Cardiac muscle cell (in vitro differentiated cells and primary cell): ENCODE measurements at regions not wholly inside any gene's neighbourhood (a gene's known extent, or its start where the extent isn't known, plus 50 kb on each side); places are given as distances from the start of the nearest gene placed in this dataset.
"Not testable (repeated sequence)": the region's sequence is repeated elsewhere in the genome, so short reads cannot be mapped to it uniquely, and the experiment has no call there.

Experiments
- DNase-seq, 2 donors: peaks; one replicate each; pipeline versions ENCODE4 v3.0.0 to v3.0.0-alpha.2; 2010 to 2017; ENCODE audit warnings: low read depth in 1 of 2, low spot score in 1 of 2
- H3K27ac ChIP-seq: fragments of 200-600 bp; sonication (generic); 2 replicates; pipeline ENCODE4 v1.5.1; 2016
- H3K27me3 ChIP-seq: fragments of 200-600 bp; sonication (generic); 2 replicates; pipeline ENCODE4 v1.6.0; 2016; ENCODE audit warnings: control low read depth
- H3K36me3 ChIP-seq: fragments of 200-600 bp; sonication (generic); 2 replicates; pipeline ENCODE4 v1.5.1; 2016; ENCODE audit warnings: control low read depth
- H3K4me1 ChIP-seq: fragments of 200-600 bp; sonication (generic); 2 replicates; pipeline ENCODE4 v1.8.1; 2017; ENCODE audit warnings: low read depth, mild to moderate bottlenecking, mixed run types
- H3K4me3 ChIP-seq: fragments of 200-600 bp; sonication (generic); 2 replicates; pipeline ENCODE4 v1.5.1; 2016; ENCODE audit warnings: mild to moderate bottlenecking
- H3K9me3 ChIP-seq: fragments of 200-600 bp; sonication (generic); 2 replicates; pipeline ENCODE4 v1.5.1; 2017; ENCODE audit warnings: low read depth, mild to moderate bottlenecking, control low read depth
- CTCF ChIP-seq: IDR thresholded peaks from 2 replicates; pipeline ENCODE4 v1.5.1; 2012; ENCODE audit warnings: low read depth, mild to moderate bottlenecking, low read length

GRCh38 chr5:44099643-44100042 is 289.6 kb downstream of the FGF10 start:
- Histone ChIP-seq H3K9me3 (no peaks in the 10 kb centered on the region), H3K4me1 (no peaks in the 10 kb centered on the region), H3K27me3 (no peaks in the 10 kb centered on the region), H3K27ac (no peak overlapping the region), H3K4me3 (no peak overlapping the region), H3K36me3 (no peaks in the 10 kb centered on the region)
- no peak for TF ChIP-seq CTCF
- no peak for DNase-seq

GRCh38 chr5:44089424-44090144 is 299.6 kb downstream of the FGF10 start:
- H3K27ac ChIP-seq, result no peak overlapping the region
- no peak for DNase-seq

GRCh38 chr5:44085083-44085482 is 304.1 kb downstream of the FGF10 start:
- Histone ChIP-seq H3K9me3 (no peaks in the 10 kb centered on the region), H3K4me3 (no peak overlapping the region), H3K27me3 (no peaks in the 10 kb centered on the region), H3K27ac (no peak overlapping the region), H3K36me3 (no peaks in the 10 kb centered on the region), H3K4me1 (no peaks in the 10 kb centered on the region)
- TF ChIP-seq CTCF, result no peak
- no peak for DNase-seq

More at GRCh38 chr5:44089424-44090144, 299.6 kb downstream of the FGF10 start:
- Histone ChIP-seq H3K36me3 (no peaks in the 10 kb centered on the region), H3K9me3 (no peaks in the 10 kb centered on the region), H3K27me3 (no peaks in the 10 kb centered on the region), H3K4me3 (no peak overlapping the region), H3K4me1 (no peaks in the 10 kb centered on the region)
- no peak for TF ChIP-seq CTCF

- H3K9me3 ChIP-seq, H3K27me3 ChIP-seq, H3K4me3 ChIP-seq, DNase-seq, H3K27ac ChIP-seq, H3K36me3 ChIP-seq, H3K4me1 ChIP-seq: not testable (repeated sequence)
Measured at GRCh38 chr5:44074547-44074946, 314.7 kb downstream of the FGF10 start.

- DNase-seq, result no peak
- Histone ChIP-seq H3K4me3 (no peak overlapping the region), H3K27ac (no peak overlapping the region), H3K9me3 (no peaks in the 10 kb centered on the region), H3K36me3 (no peaks in the 10 kb centered on the region), H3K4me1 (no peaks in the 10 kb centered on the region), H3K27me3 (no peaks in the 10 kb centered on the region)
- TF ChIP-seq CTCF, result no peak
Measured at GRCh38 chr5:44051591-44051990, 337.6 kb downstream of the FGF10 start.

GRCh38 chr5:44048276-44048984 is 340.8 kb downstream of the FGF10 start:
- Histone ChIP-seq H3K27ac (no peak overlapping the region), H3K27me3 (no peaks in the 10 kb centered on the region), H3K4me3 (no peak overlapping the region), H3K9me3 (no peaks in the 10 kb centered on the region), H3K4me1 (no peaks in the 10 kb centered on the region), H3K36me3 (no peaks in the 10 kb centered on the region)
- no peak for TF ChIP-seq CTCF
- no peak for DNase-seq
